ENCODE measurements at regions not wholly inside any gene's neighbourhood (a gene's known extent, or its start where the extent isn't known, plus 50 kb on each side); places are given as distances from the start of the nearest gene placed in this dataset.

GRCh38 chr5:53359916-53360517 lies 120.4 kb upstream of the FST start:
- no peak for TF ChIP-seq CTCF (IDR thresholded peaks at IDR 0.05)
- TF ChIP-seq POLR2A (IDR thresholded peaks at IDR 0.05): no peak

Data from Peyer's patch (tissue), 4 donors.